ENCODE measurements at regions not wholly inside any gene's neighbourhood (a gene's known extent, or its start where the extent isn't known, plus 50 kb on each side); places are given as distances from the start of the nearest gene placed in this dataset.

DNA sequence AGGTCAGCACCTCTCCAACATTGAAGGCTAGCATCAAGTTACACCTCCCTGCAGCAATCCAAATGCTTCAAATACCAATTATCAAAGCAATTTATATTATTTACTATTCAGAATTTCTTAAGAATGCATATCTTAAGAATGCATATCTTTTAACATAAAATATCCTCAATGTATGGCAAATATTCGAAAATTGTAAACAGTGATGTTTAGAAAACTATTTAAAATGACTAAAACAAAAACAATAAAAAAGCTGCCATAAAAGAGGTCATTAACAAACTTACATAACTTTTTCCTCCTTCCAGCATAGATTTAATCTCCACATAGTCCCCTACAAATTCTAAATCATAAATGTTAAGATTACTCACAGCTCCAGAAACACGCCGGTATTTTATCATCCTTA, 85.1 kb upstream of the SOX6 start:
- no peak overlapping the region for H3K4me3 ChIP-seq (ENCODE audit: low read depth, low read length)
- TF ChIP-seq, protein P1, sequence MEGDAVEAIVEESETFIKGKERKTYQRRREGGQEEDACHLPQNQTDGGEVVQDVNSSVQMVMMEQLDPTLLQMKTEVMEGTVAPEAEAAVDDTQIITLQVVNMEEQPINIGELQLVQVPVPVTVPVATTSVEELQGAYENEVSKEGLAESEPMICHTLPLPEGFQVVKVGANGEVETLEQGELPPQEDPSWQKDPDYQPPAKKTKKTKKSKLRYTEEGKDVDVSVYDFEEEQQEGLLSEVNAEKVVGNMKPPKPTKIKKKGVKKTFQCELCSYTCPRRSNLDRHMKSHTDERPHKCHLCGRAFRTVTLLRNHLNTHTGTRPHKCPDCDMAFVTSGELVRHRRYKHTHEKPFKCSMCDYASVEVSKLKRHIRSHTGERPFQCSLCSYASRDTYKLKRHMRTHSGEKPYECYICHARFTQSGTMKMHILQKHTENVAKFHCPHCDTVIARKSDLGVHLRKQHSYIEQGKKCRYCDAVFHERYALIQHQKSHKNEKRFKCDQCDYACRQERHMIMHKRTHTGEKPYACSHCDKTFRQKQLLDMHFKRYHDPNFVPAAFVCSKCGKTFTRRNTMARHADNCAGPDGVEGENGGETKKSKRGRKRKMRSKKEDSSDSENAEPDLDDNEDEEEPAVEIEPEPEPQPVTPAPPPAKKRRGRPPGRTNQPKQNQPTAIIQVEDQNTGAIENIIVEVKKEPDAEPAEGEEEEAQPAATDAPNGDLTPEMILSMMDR (IDR thresholded peaks at IDR 0.05; ENCODE audit: control insufficient read depth, extremely low read depth, insufficient read depth): no peak
- DNase-seq (ENCODE audit: low read depth): no peak

DNA sequence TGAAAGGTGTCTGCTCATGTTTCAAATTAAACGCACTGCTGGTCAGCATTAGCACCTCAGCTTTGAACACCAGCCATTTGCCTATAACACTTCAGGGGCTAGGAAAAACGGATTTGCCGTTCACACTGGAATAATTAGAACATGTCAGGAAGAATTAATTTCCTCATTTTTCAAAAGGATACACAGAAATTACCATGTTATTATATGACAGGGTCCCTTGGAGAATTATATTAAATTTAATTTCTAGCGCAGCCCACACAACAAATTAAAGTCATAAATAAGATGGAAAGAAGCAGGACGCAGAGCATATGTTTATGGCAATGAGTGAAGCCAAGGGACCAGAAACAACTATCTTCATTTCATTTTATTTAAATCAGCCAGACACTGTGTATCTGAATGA, 83.8 kb upstream of the SOX6 start:
- DNase-seq (ENCODE audit: low read depth): no peak
- no peak overlapping the region for H3K4me3 ChIP-seq (ENCODE audit: low read depth, low read length)
- TF ChIP-seq, protein P1 (IDR thresholded peaks at IDR 0.05; ENCODE audit: control insufficient read depth, extremely low read depth, insufficient read depth): no peak

DNA sequence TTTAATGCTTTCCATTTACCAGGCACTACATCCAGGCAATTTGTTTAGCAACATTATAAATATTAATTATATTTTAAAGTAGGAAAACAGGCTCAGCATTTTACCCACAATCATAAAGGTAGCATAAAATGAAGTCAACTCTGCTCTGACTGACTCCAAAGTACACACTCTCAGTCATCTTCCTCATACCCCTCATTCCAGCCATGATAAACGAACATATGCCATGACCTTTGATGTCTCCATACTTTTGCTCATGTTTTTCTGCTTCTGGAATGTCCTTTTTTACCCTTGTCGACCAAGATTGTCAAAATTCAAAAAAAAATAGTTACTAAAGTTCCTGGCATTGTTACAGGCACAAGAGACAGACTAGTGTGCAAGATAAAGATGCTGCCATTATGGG, 77.7 kb upstream of the SOX6 start:
- no peak for DNase-seq (ENCODE audit: low read depth)
- no peak overlapping the region for H3K4me3 ChIP-seq (ENCODE audit: low read depth, low read length)
- TF ChIP-seq, protein P1 (IDR thresholded peaks at IDR 0.05; ENCODE audit: control insufficient read depth, extremely low read depth, insufficient read depth): no peak

DNA sequence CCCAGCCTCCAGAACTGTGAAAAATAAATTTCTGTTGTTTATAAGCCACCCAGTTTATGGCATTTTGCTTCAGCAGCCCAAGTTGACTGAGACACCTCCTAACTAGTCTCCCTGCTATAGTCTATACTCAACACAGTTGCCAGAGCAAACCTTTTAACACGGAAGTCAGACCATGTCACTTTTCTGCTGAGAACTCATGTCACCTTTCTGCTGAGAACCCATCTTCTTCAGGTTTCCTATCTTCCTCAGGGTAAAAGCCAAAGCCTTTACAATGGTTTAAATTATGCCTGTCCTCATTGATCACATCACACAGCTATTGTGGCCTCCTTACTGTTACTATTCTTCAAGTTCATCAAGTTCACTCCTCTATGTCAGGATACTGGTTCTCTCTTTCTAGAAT, 74.3 kb upstream of the SOX6 start:
- TF ChIP-seq, protein P1 (IDR thresholded peaks at IDR 0.05; ENCODE audit: control insufficient read depth, extremely low read depth, insufficient read depth): no peak
- no peak for DNase-seq (ENCODE audit: low read depth)
- no peak overlapping the region for H3K4me3 ChIP-seq (ENCODE audit: low read depth, low read length)

DNA sequence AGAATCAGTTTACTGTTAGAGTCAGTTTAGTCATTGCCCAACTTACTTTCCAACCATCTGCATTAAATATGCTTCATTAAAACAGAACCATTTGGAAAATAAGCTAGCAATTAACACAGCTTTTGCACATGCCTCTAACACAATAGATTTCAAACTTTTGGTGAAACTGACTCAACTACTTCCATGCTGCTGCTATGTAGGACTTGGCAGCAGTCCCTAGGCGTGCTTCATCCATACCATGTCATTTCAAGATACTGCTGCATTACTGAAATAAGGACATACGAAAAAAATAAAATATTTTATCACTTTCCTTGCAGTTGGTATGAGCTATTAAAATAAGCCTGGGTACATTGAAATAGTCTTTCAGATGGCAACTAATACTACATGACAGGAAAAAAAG, 65.5 kb upstream of the SOX6 start:
- H3K4me3 ChIP-seq (ENCODE audit: low read depth, low read length): no peak overlapping the region
- TF ChIP-seq, protein P1 (IDR thresholded peaks at IDR 0.05; ENCODE audit: control insufficient read depth, extremely low read depth, insufficient read depth): no peak
- DNase-seq (ENCODE audit: low read depth): no peak

DNA sequence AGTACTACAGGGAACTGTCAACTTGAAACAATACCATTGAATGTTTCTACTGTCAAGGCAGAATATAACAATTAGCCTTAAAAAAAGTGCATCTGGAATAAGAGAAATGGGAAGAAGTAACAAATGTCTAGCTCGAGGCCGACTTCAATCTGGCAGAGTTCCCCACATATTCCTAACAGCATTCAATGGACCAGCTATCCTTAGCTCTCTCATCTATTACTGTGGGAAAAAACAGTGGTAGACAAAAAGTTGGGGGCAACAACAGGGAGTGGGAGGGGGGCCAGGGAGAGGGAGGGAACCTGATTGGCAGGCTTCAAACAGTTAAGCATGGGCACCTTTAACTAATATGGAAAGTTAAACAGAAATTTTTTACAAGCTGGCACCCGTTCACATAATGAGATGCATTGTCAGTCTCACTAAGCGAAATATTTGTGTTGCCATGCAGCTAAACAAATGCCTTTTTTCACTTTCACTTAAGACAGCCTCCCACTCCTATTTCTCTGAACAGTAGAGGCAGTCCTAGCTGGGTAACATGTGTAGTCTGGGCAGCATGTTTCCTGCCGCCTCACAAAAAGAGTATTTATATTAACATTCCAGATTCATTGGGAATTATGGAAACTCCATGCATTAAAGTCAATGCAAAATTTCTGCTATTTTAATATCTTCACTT, 62.2 kb upstream of the SOX6 start:
- no peak overlapping the region for H3K4me3 ChIP-seq (ENCODE audit: low read depth, low read length)
- TF ChIP-seq, protein P1 (IDR thresholded peaks at IDR 0.05; ENCODE audit: control insufficient read depth, extremely low read depth, insufficient read depth): no peak
- peak; percentile 33 for DNase-seq (ENCODE audit: low read depth)

DNA sequence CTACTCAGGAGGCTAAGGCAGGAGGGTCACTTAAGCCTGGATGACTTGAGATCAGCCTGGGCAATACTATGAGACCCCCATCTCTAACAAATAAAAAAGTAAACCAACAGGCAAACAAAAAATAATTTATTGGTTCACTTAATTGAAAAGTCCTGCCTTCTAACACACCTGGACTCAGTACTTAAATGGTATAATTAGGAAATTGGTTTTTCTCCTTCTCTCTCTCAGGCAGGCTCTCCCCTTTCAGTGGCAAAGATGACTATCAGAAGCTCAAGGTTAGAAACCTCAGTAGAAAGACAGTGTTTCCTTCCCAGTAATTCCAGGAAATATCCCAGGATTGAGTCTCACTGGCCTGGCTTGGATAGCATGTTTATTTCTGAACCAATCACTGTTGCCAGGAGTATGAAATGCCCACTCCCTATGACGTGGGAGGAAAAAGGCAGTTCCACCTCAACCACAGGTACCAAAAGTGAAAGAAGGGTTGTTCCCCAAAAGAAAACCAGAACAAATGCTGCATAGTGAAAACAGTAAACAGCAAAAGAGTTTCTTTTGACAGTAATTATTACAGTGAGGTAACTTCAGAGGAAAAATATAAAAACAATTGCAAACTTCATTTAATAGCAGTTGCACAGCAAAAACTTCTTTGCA, 56.3 kb upstream of the SOX6 start:
- TF ChIP-seq, protein P1 (IDR thresholded peaks at IDR 0.05; ENCODE audit: control insufficient read depth, extremely low read depth, insufficient read depth): no peak
- H3K4me3 ChIP-seq (ENCODE audit: low read depth, low read length): no peak overlapping the region
- no peak for DNase-seq (ENCODE audit: low read depth)

All from LNCaP clone FGC (cell line).